Glomerular endothelial cell (primary cell): ENCODE measurements at regions not wholly inside any gene's neighbourhood (a gene's known extent, or its start where the extent isn't known, plus 50 kb on each side); places are given as distances from the start of the nearest gene placed in this dataset.
"Not testable (repeated sequence)": the region's sequence is repeated elsewhere in the genome, so short reads cannot be mapped to it uniquely, and the experiment has no call there.

Experiments used
- DNase-seq: peaks from one replicate; pipeline ENCODE4 v3.0.0-alpha.2; 2011; ENCODE audit warnings: low read depth, low spot score; ENCODE audit errors: extremely low read depth

- not testable (repeated sequence) for DNase-seq
Observed at GRCh38 chr6:144977250-144977864, 692.2 kb downstream of the UTRN start.

- DNase-seq, result no peak
Observed at GRCh38 chr6:144978208-144978607, 693.1 kb downstream of the UTRN start.

GRCh38 chr6:144986271-144986670 is 701.1 kb downstream of the UTRN start:
- no peak for DNase-seq

GRCh38 chr6:144989319-144990107 is 704.4 kb downstream of the UTRN start:
- no peak for DNase-seq

- no peak for DNase-seq
Observed at GRCh38 chr6:144990784-144991183, 705.6 kb downstream of the UTRN start.

- peak; percentile 45 for DNase-seq
Observed at GRCh38 chr6:144993870-144994269, 708.7 kb downstream of the UTRN start.

GRCh38 chr6:144997996-144998395 is 712.9 kb downstream of the UTRN start:
- DNase-seq, result no peak

- no peak for DNase-seq
Observed at GRCh38 chr6:144999127-144999526, 714.0 kb downstream of the UTRN start.

GRCh38 chr6:145003145-145003544 is 718.0 kb downstream of the UTRN start:
- DNase-seq, result no peak

GRCh38 chr6:145006914-145007313 is 721.8 kb downstream of the UTRN start:
- no peak for DNase-seq

- no peak for DNase-seq
Observed at GRCh38 chr6:145008715-145009114, 723.6 kb downstream of the UTRN start.

GRCh38 chr6:145009711-145010110 is 724.6 kb downstream of the UTRN start:
- DNase-seq, result no peak

GRCh38 chr6:145012039-145012662 is 723.2 kb downstream of the EPM2A start:
- DNase-seq, result no peak

GRCh38 chr6:145015739-145016558 is 719.4 kb downstream of the EPM2A start:
- DNase-seq, result peak; percentile 41

- DNase-seq, result no peak
Observed at GRCh38 chr6:145017051-145017450, 718.3 kb downstream of the EPM2A start.

GRCh38 chr6:145017516-145017915 is 717.8 kb downstream of the EPM2A start:
- DNase-seq, result no peak

- no peak for DNase-seq
Observed at GRCh38 chr6:145018027-145018426, 717.3 kb downstream of the EPM2A start.

GRCh38 chr6:145020114-145020513 is 715.2 kb downstream of the EPM2A start:
- DNase-seq, result no peak

GRCh38 chr6:145020543-145020942 is 714.8 kb downstream of the EPM2A start:
- DNase-seq, result no peak

GRCh38 chr6:145022199-145022796 is 713.0 kb downstream of the EPM2A start:
- no peak for DNase-seq
